ENCODE measurements at regions not wholly inside any gene's neighbourhood (a gene's known extent, or its start where the extent isn't known, plus 50 kb on each side); places are given as distances from the start of the nearest gene placed in this dataset.

DNA sequence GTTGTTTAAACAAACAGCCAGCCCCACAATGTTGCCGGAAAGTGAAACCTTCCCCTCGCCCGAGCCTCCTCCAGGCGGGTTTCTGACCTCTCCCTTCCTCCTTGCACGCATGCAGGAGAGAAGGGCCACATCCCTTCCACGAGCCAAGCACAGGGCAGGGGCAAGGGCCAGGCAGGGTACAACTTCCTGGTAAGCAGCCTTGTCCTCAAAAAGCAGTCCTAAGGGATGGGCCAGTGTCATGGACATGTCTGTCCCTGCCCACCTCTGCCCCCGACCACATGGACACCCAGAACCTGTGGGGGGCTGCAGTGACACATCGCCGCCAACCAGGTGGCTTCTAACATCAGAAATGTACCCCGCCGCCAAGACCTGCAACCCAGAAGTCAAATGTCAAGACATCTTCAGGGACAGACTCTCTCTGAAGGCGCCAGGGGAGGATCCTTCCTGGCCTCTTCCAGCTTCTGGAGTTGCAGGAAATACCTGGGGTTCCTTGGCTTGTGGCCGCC lies 145.3 kb downstream of the CRYBB2 start:
- DNase-seq (ENCODE audit: low read depth) = no peak
- H3K4me3 ChIP-seq (ENCODE audit: low read depth, low read length) = no peak overlapping the region
- TF ChIP-seq, protein P1, sequence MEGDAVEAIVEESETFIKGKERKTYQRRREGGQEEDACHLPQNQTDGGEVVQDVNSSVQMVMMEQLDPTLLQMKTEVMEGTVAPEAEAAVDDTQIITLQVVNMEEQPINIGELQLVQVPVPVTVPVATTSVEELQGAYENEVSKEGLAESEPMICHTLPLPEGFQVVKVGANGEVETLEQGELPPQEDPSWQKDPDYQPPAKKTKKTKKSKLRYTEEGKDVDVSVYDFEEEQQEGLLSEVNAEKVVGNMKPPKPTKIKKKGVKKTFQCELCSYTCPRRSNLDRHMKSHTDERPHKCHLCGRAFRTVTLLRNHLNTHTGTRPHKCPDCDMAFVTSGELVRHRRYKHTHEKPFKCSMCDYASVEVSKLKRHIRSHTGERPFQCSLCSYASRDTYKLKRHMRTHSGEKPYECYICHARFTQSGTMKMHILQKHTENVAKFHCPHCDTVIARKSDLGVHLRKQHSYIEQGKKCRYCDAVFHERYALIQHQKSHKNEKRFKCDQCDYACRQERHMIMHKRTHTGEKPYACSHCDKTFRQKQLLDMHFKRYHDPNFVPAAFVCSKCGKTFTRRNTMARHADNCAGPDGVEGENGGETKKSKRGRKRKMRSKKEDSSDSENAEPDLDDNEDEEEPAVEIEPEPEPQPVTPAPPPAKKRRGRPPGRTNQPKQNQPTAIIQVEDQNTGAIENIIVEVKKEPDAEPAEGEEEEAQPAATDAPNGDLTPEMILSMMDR (conservative IDR thresholded peaks at IDR 0.05; ENCODE audit: low read depth, low read length) = no peak

DNA sequence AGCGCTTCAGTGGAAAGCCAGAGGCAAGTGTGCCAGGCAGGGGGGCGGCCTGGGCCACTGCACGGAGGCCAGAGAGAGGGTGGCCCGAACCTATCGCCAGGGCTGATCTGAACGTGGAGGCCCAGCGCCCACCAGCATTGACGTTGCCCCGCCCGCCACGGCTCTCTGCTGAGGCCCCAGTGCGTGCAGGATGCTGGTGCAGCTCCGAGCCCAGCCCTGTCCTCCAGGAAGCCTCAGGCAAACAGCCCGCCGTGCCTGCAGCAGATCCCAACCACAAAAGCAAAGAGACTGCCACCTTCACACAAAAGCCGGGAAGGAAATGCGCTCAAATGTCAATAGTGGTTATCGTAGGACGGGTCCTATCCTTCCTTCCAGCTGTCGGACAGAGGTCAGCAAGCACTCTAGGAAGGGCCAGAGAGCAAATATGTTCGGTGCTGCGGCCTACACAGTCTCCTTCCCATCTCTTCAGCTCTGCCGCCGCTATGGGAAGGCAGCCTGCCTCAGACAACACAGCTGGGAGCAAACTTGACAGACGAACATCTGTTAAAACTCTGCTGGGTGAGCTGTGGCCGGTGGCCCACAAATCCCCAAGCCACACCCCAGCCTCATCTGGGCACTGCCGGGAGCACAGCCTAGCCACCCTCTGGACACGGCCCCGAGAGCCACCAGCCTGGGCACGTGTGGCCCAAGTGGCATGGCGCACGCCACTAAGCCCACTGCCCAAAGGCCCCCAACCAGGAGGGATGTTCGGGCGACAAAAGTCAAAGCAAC lies 146.2 kb downstream of the CRYBB2 start:
- no peak overlapping the region for H3K4me3 ChIP-seq (ENCODE audit: low read depth, low read length)
- TF ChIP-seq, protein P1 (conservative IDR thresholded peaks at IDR 0.05; ENCODE audit: low read depth, low read length) = no peak
- DNase-seq (ENCODE audit: low read depth) = no peak

GRCh38 chr22:25366408-25366807 lies 147.0 kb downstream of the CRYBB2 start:
- no peak for DNase-seq (ENCODE audit: low read depth)
- no peak overlapping the region for H3K4me3 ChIP-seq (ENCODE audit: low read depth, low read length)
- TF ChIP-seq, protein P1 (conservative IDR thresholded peaks at IDR 0.05; ENCODE audit: low read depth, low read length) = no peak

DNA sequence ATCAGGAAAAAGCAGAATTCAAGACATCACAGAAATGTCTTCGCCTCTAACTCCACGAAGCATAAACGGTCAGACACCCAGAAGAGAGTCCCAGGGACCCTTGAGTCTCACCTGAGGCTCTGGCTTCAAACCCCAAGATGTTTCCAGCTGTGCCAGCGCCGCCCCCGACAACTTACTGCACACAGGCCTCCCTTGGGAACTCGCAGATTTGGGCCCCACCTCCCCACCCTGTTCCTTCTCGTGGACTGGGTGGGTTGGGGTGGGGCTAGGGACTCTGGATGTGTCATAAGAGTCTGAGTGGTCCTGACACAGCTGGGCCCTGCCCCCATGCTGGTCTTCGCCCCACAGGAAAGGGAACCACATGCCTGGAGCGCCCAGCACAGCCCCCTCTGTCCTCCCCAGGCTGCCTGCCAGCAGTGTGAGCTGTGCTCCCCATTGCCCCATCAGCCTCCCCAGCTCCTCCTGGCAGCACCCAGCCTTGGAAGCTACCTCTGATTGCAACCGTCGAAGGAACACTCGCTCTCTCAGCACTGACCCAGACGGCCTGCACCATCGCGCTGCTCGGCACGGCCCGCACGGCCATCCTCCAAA lies 147.5 kb downstream of the CRYBB2 start:
- DNase-seq (ENCODE audit: low read depth) = no peak
- TF ChIP-seq, protein P1 (conservative IDR thresholded peaks at IDR 0.05; ENCODE audit: low read depth, low read length) = no peak
- H3K4me3 ChIP-seq (ENCODE audit: low read depth, low read length) = no peak overlapping the region

- DNase-seq (ENCODE audit: low read depth) = no peak
- H3K4me3 ChIP-seq (ENCODE audit: low read depth, low read length) = no peak overlapping the region
- TF ChIP-seq, protein P1 (conservative IDR thresholded peaks at IDR 0.05; ENCODE audit: low read depth, low read length) = no peak
These were observed 148.3 kb downstream of the CRYBB2 start for GRCh38 chr22:25367756-25368155.

GRCh38 chr22:25368271-25368670 lies 148.8 kb downstream of the CRYBB2 start:
- H3K4me3 ChIP-seq (ENCODE audit: low read depth, low read length) = no peak overlapping the region
- TF ChIP-seq, protein P1 (conservative IDR thresholded peaks at IDR 0.05; ENCODE audit: low read depth, low read length) = no peak
- DNase-seq (ENCODE audit: low read depth) = no peak

Data from epithelial cell of proximal tubule (primary cell).